Gastroesophageal sphincter (tissue), 4 donors: ENCODE measurements at regions not wholly inside any gene's neighbourhood (a gene's known extent, or its start where the extent isn't known, plus 50 kb on each side); places are given as distances from the start of the nearest gene placed in this dataset.

ENCODE experiments used
- ATAC-seq: fragments of 150-250 bp; one replicate; pipeline ENCODE4 v1.9.1; 2016; ENCODE audit warnings: mild to moderate bottlenecking, moderate library complexity
- H3K27ac ChIP-seq, 4 donors: fragments of 200-600 bp; sonication (generic) in 3 of 4; 1 replicate in 3 of 4; 2 replicates in 1 of 4; pipeline ENCODE4 v1.5.1; 2016 to 2019
- H3K27me3 ChIP-seq: fragments of 200-600 bp; sonication (generic); one replicate; pipeline ENCODE4 v1.5.1; 2019
- H3K36me3 ChIP-seq, 2 donors: fragments of 200-600 bp; sonication (generic); one replicate each; pipeline ENCODE4 v1.5.1; 2019; ENCODE audit warnings: control low read depth in 1 of 2
- H3K4me1 ChIP-seq, 3 donors: fragments of 200-600 bp; sonication (generic); 1 replicate in 2 of 3; 2 replicates in 1 of 3; pipeline ENCODE4 v1.5.1; 2016 to 2019; ENCODE audit warnings: control low read depth in 2 of 3
- H3K4me3 ChIP-seq, 2 donors: fragments of 200-600 bp; sonication (generic); one replicate each; pipeline ENCODE4 v1.5.1; 2019; ENCODE audit warnings: mild to moderate bottlenecking in 1 of 2, moderate library complexity in 1 of 2
- H3K9me3 ChIP-seq, 3 donors: fragments of 200-600 bp; sonication (generic); one replicate each; pipeline ENCODE4 v1.5.1; 2017 to 2019; ENCODE audit warnings: control low read depth in 2 of 3
- CTCF ChIP-seq, 4 experiments: fragments of 200-600 bp in 2 of 4; fragments of 450-650 bp in 2 of 4; sonication (generic) in 1 of 4; IDR thresholded peaks; one replicate each; pipeline ENCODE4 v1.5.1; 2017 to 2019; ENCODE audit warnings: antibody characterized with exemption in 4 of 4, mild to moderate bottlenecking in 2 of 4, moderate library complexity in 2 of 4
- EP300 ChIP-seq: sonication (generic); formaldehyde crosslinking; IDR thresholded peaks from one replicate; pipeline ENCODE4 v1.6.1; 2017; ENCODE audit warnings: antibody characterized with exemption, mild to moderate bottlenecking
- POLR2A ChIP-seq, 2 donors: fragments of 450-650 bp; IDR thresholded peaks; one replicate each; pipeline ENCODE4 v1.6.1; 2017; ENCODE audit warnings: antibody characterized with exemption in 2 of 2, mild to moderate bottlenecking in 2 of 2, moderate library complexity in 1 of 2
- POLR2AphosphoS5 ChIP-seq: sonication (generic); formaldehyde crosslinking; IDR thresholded peaks from one replicate; pipeline ENCODE4 v1.6.1; 2017; ENCODE audit warnings: antibody characterized with exemption
- WGBS, 2 donors: methylation state at CpG; one replicate each; pipeline ENCODE4 v1.1.5; 2018; ENCODE audit warnings: low coverage in 1 of 2; 5-methylcytosine and 5-hydroxymethylcytosine counted together

GRCh38 chr22:27620367-27621154 is 181.0 kb downstream of the MN1 start:
- Histone ChIP-seq H3K4me1 (no peaks in the 10 kb centered on the region), H3K9me3 (no peaks in the 10 kb centered on the region), H3K27ac (no peak overlapping the region), H3K27me3 (no peaks in the 10 kb centered on the region), H3K4me3 (no peak overlapping the region), H3K36me3 (no peaks in the 10 kb centered on the region)
- ATAC-seq: no peak
- 88 to 92% methylated on average over 3 to 11 of the region's 15 CpGs for WGBS, 2 donors
- TF ChIP-seq POLR2AphosphoS5: no peak
- no peak for TF ChIP-seq EP300
- no peak for TF ChIP-seq POLR2A (IDR thresholded peaks at IDR 0.05)
- no peak for TF ChIP-seq CTCF (IDR thresholded peaks at IDR 0.05)

GRCh38 chr22:27621486-27622070 is 180.0 kb downstream of the MN1 start:
- H3K36me3 ChIP-seq: no peaks in the 10 kb centered on the region
- no peak for ATAC-seq
- H3K27ac ChIP-seq: no peak overlapping the region
- H3K4me3 ChIP-seq: no peak overlapping the region
- H3K27me3 ChIP-seq: no peaks in the 10 kb centered on the region
- TF ChIP-seq EP300: no peak
- TF ChIP-seq POLR2AphosphoS5: no peak
- no peak for TF ChIP-seq POLR2A (IDR thresholded peaks at IDR 0.05)
- no peak for TF ChIP-seq CTCF (IDR thresholded peaks at IDR 0.05)
- 67% methylated on average over 3 of the region's 10 CpGs; no CpG with 5 or more reads in 1 of the 2 donors for WGBS, 2 donors
- no peaks in the 10 kb centered on the region for H3K4me1 ChIP-seq
- no peaks in the 10 kb centered on the region for H3K9me3 ChIP-seq

GRCh38 chr22:27624042-27624441 is 177.5 kb downstream of the MN1 start:
- no peaks in the 10 kb centered on the region for H3K27me3 ChIP-seq

GRCh38 chr22:27624705-27625104 is 176.9 kb downstream of the MN1 start:
- H3K27me3 ChIP-seq: no peaks in the 10 kb centered on the region
- H3K4me3 ChIP-seq: no peak overlapping the region
- H3K27ac ChIP-seq: no peak overlapping the region
- 0% methylated on average over 1 of the region's 1 CpG; no CpG with 5 or more reads in 1 of the 2 donors for WGBS, 2 donors
- H3K36me3 ChIP-seq: no peaks in the 10 kb centered on the region
- no peak for ATAC-seq
- no peaks in the 10 kb centered on the region for H3K9me3 ChIP-seq
- TF ChIP-seq POLR2AphosphoS5: no peak
- TF ChIP-seq POLR2A (IDR thresholded peaks at IDR 0.05): no peak
- H3K4me1 ChIP-seq: no peaks in the 10 kb centered on the region

More at GRCh38 chr22:27624042-27624441, 177.5 kb downstream of the MN1 start:
- Histone ChIP-seq H3K36me3 (no peaks in the 10 kb centered on the region), H3K4me1 (no peaks in the 10 kb centered on the region), H3K27ac (no peak overlapping the region), H3K4me3 (no peak overlapping the region), H3K9me3 (no peaks in the 10 kb centered on the region)
- TF ChIP-seq POLR2AphosphoS5 (no peak), CTCF (IDR thresholded peaks at IDR 0.05) (no peak), EP300 (no peak), POLR2A (IDR thresholded peaks at IDR 0.05) (no peak)
- no peak for ATAC-seq
- 67 to 100% methylated on average over 1 of the region's 4 CpGs for WGBS, 2 donors

- no peak for ATAC-seq
- WGBS, 2 donors: 87 to 89% methylated on average over 7 to 10 of the region's 12 CpGs
- no peaks in the 10 kb centered on the region for H3K27me3 ChIP-seq
Measured at GRCh38 chr22:27625769-27626674, 175.5 kb downstream of the MN1 start.

More at GRCh38 chr22:27625769-27626674, 175.5 kb downstream of the MN1 start:
- Histone ChIP-seq H3K4me1 (no peaks in the 10 kb centered on the region), H3K9me3 (no peaks in the 10 kb centered on the region), H3K4me3 (no peak overlapping the region), H3K27ac (no peak overlapping the region), H3K36me3 (no peaks in the 10 kb centered on the region)
- TF ChIP-seq POLR2AphosphoS5 (no peak), CTCF (IDR thresholded peaks at IDR 0.05) (no peak), POLR2A (IDR thresholded peaks at IDR 0.05) (no peak), EP300 (no peak)
